ENCODE measurements at regions not wholly inside any gene's neighbourhood (a gene's known extent, or its start where the extent isn't known, plus 50 kb on each side); places are given as distances from the start of the nearest gene placed in this dataset.

- TF ChIP-seq CTCF (IDR thresholded peaks at IDR 0.05 in 4 of 5, conservative IDR thresholded peaks at IDR 0.05 in 1 of 5) (no peak), POLR2A (IDR thresholded peaks at IDR 0.05) (no peak)
Observed at GRCh38 chr5:106262395-106262794, 1408.3 kb downstream of the EFNA5 start.
